C4-2B (cell line): ENCODE measurements at regions not wholly inside any gene's neighbourhood (a gene's known extent, or its start where the extent isn't known, plus 50 kb on each side); places are given as distances from the start of the nearest gene placed in this dataset.

ENCODE experiments used
- CTCF ChIP-seq: fragments of 450-650 bp; conservative IDR thresholded peaks from 2 replicates; pipeline ENCODE4 v1.5.1; 2017; ENCODE audit warnings: mild to moderate bottlenecking
- ZFX ChIP-seq: fragments of 450-650 bp; IDR thresholded peaks from 2 replicates; pipeline ENCODE4 v1.6.1; 2017

DNA sequence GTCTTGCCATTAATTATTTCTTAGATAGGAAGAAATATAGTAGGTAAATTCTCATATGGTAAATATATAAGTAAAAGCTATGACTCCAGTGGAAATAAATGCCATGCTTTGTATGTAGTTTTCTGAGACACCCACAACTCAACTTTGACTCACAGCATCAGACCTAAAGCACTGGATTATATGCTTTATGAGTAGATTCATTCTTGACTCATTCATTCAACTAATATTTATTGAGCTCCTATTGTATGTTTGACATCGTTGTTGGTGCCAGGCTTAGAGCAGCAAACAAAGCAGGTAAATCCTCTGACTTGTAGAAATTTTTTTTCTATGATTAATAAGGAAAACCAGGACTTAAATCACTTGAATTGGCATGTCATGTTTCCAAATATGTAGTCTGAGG lies 211.4 kb downstream of the PTPRC start:
- no peak for TF ChIP-seq CTCF
- TF ChIP-seq ZFX = no peak
